ENCODE measurements at regions not wholly inside any gene's neighbourhood (a gene's known extent, or its start where the extent isn't known, plus 50 kb on each side); places are given as distances from the start of the nearest gene placed in this dataset.

- intact Hi-C loops (cut with DNase I): no loop called here
- TF ChIP-seq POLR2AphosphoS5 (IDR thresholded peaks at IDR 0.05) (no peak), CTCF (IDR thresholded peaks at IDR 0.05) (no peak)
Measured at GRCh38 chr5:21165344-21165743, 1177.3 kb upstream of the CDH18 start.

GRCh38 chr5:21164425-21164824 is 1176.4 kb upstream of the CDH18 start:
- H3K27ac ChIP-seq: no peak overlapping the region
- H3K4me1 ChIP-seq (replicated peaks): no peaks in the 10 kb centered on the region
- WGBS: 83% methylated on average over 4 of the region's 4 CpGs
- TF ChIP-seq POLR2AphosphoS5 (IDR thresholded peaks at IDR 0.05) (no peak), CTCF (IDR thresholded peaks at IDR 0.05) (no peak), POLR2A (IDR thresholded peaks at IDR 0.05) (no peak)
- no peaks in the 10 kb centered on the region for H3K9me3 ChIP-seq
- H3K4me3 ChIP-seq: no peak overlapping the region
- no peak for DNase-seq (ENCODE audit: low spot score)
- no peaks in the 10 kb centered on the region for H3K36me3 ChIP-seq
- intact Hi-C loops (cut with DNase I): no loop called here
- H3K27me3 ChIP-seq (replicated peaks; ENCODE audit: insufficient read depth): no peaks in the 10 kb centered on the region

More at GRCh38 chr5:21165344-21165743, 1177.3 kb upstream of the CDH18 start:
- Histone ChIP-seq H3K4me3 (no peak overlapping the region), H3K4me1 (replicated peaks) (no peaks in the 10 kb centered on the region), H3K27me3 (replicated peaks; ENCODE audit: insufficient read depth) (no peaks in the 10 kb centered on the region), H3K36me3 (no peaks in the 10 kb centered on the region), H3K27ac (no peak overlapping the region), H3K9me3 (no peaks in the 10 kb centered on the region)
- no peak for DNase-seq (ENCODE audit: low spot score)
- 80% methylated on average over 6 of the region's 6 CpGs for WGBS

- no peak overlapping the region for H3K27ac ChIP-seq
- WGBS: 84% methylated on average over 3 of the region's 3 CpGs
- intact Hi-C loops (cut with DNase I): no loop called here
- H3K9me3 ChIP-seq: no peaks in the 10 kb centered on the region
- H3K27me3 ChIP-seq (replicated peaks; ENCODE audit: insufficient read depth): no peaks in the 10 kb centered on the region
- no peak overlapping the region for H3K4me3 ChIP-seq
- no peaks in the 10 kb centered on the region for H3K36me3 ChIP-seq
- no peak for TF ChIP-seq CTCF (IDR thresholded peaks at IDR 0.05)
- TF ChIP-seq POLR2AphosphoS5 (IDR thresholded peaks at IDR 0.05): no peak
- TF ChIP-seq POLR2A (IDR thresholded peaks at IDR 0.05): no peak
- H3K4me1 ChIP-seq (replicated peaks): no peaks in the 10 kb centered on the region
- DNase-seq (ENCODE audit: low spot score): no peak
Measured at GRCh38 chr5:21159510-21160059, 1171.6 kb upstream of the CDH18 start.

- WGBS: 100% methylated on average over 2 of the region's 2 CpGs
- intact Hi-C loops (cut with DNase I): no loop called here
- H3K27me3 ChIP-seq (replicated peaks; ENCODE audit: insufficient read depth): no peaks in the 10 kb centered on the region
- H3K36me3 ChIP-seq: no peaks in the 10 kb centered on the region
- H3K4me1 ChIP-seq (replicated peaks): no peaks in the 10 kb centered on the region
- no peak overlapping the region for H3K4me3 ChIP-seq
- TF ChIP-seq CTCF (IDR thresholded peaks at IDR 0.05) (no peak), POLR2AphosphoS5 (IDR thresholded peaks at IDR 0.05) (no peak), POLR2A (IDR thresholded peaks at IDR 0.05) (no peak)
- no peaks in the 10 kb centered on the region for H3K9me3 ChIP-seq
- DNase-seq (ENCODE audit: low spot score): no peak
- H3K27ac ChIP-seq: no peak overlapping the region
Measured at GRCh38 chr5:21154526-21154925, 1166.5 kb upstream of the CDH18 start.

- intact Hi-C loops (cut with DNase I): no loop called here
- no peak overlapping the region for H3K4me3 ChIP-seq
- TF ChIP-seq POLR2AphosphoS5 (IDR thresholded peaks at IDR 0.05) (peak; percentile 35), CTCF (IDR thresholded peaks at IDR 0.05) (no peak)
- H3K36me3 ChIP-seq: no peaks in the 10 kb centered on the region
- no peaks in the 10 kb centered on the region for H3K9me3 ChIP-seq
- H3K27me3 ChIP-seq (replicated peaks; ENCODE audit: insufficient read depth): no peaks in the 10 kb centered on the region
- no peaks in the 10 kb centered on the region for H3K4me1 ChIP-seq (replicated peaks)
- DNase-seq (ENCODE audit: low spot score): peak; percentile 16
- H3K27ac ChIP-seq: no peak overlapping the region
Measured at GRCh38 chr5:21152611-21153010, 1164.6 kb upstream of the CDH18 start.
